OCI-LY3 (cell line): ENCODE measurements at regions not wholly inside any gene's neighbourhood (a gene's known extent, or its start where the extent isn't known, plus 50 kb on each side); places are given as distances from the start of the nearest gene placed in this dataset.

Source experiments
- H2AFZ ChIP-seq: fragments of 200-600, 300-600 bp; shearing (Covaris generic); 2 replicates; pipeline ENCODE4 v1.6.0; 2014; ENCODE audit warnings: antibody characterized with exemption, low read depth, low read length
- H3K27ac ChIP-seq: fragments of 200-600, 300-600 bp; sonication (generic); 2 replicates; pipeline ENCODE4 v1.5.1; 2014; ENCODE audit warnings: mild to moderate bottlenecking, low read length, moderate library complexity, mixed read lengths
- H3K27me3 ChIP-seq: fragments of 200-600, 300-600 bp; sonication (generic); 2 replicates; pipeline ENCODE4 v1.6.1; 2014; ENCODE audit warnings: low read depth, low read length, mixed read lengths
- H3K36me3 ChIP-seq: fragments of 200-600, 300-600 bp; sonication (generic); replicated peaks from 2 replicates; pipeline ENCODE3; 2014; ENCODE audit warnings: low read depth, low read length, mixed read lengths
- H3K4me1 ChIP-seq: fragments of 300-600, 200-600 bp; sonication (generic); 2 replicates; pipeline ENCODE4 v1.6.1; 2014; ENCODE audit warnings: low read length, mixed read lengths
- H3K4me2 ChIP-seq: fragments of 200-600, 300-600 bp; sonication (generic); 2 replicates; pipeline ENCODE4 v1.6.1; 2014; ENCODE audit warnings: low read length, mixed read lengths
- H3K4me3 ChIP-seq: fragments of 300-600, 200-600 bp; sonication (generic); 2 replicates; pipeline ENCODE4 v1.5.1; 2014; ENCODE audit warnings: antibody characterized with exemption, mild to moderate bottlenecking, low read length, moderate library complexity
- H3K79me2 ChIP-seq: fragments of 300-600, 200-600 bp; shearing (Covaris generic); 2 replicates; pipeline ENCODE4 v1.6.1; 2014; ENCODE audit warnings: mild to moderate bottlenecking, low read length, mixed read lengths
- H3K9ac ChIP-seq: fragments of 300-600, 200-600 bp; shearing (Covaris generic); 2 replicates; pipeline ENCODE4 v1.6.0; 2014; ENCODE audit warnings: mild to moderate bottlenecking, low read length, moderate library complexity
- H3K9me3 ChIP-seq: fragments of 200-600, 300-600 bp; shearing (Covaris generic); 2 replicates; pipeline ENCODE4 v1.6.1; 2014; ENCODE audit warnings: low read length, mixed read lengths; ENCODE audit not compliant: insufficient read depth
- H4K20me1 ChIP-seq: fragments of 200-600, 300-600 bp; sonication (generic); 2 replicates; pipeline ENCODE4 v1.6.1; 2016; ENCODE audit warnings: low read length, mixed read lengths; ENCODE audit not compliant: insufficient read depth
- EZH2phosphoT487 ChIP-seq: fragments of 200-600 bp; shearing (Covaris generic); IDR thresholded peaks from 2 replicates; pipeline ENCODE4 v1.6.1; 2018; ENCODE audit warnings: antibody characterized with exemption, mixed run types, low read depth
- TF ChIP-seq, protein P1 (sequence below): fragments of 200-600, 300-600 bp; sonication (generic); IDR thresholded peaks from 2 replicates; pipeline ENCODE4 v1.5.1; 2014; ENCODE audit warnings: antibody characterized with exemption, low read length, low read depth

DNA sequence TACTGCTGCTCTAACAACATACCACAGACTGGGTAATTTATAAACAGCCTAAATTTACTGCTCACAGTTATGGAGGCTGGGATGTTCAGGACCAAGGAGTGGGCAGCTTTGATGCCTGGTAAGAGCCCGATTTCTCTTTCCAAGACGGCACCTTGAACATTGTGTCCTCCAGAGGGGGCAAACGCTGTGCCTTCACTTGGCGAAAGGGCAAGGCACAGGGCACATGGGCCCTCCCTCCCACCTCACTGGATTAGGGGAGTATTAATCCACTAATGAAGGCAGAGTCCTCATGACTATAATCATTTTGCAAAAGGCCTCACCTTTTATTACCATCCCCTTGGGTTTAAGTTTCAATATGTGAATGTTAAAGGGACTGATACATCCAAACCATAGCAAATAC, 397.7 kb downstream of the TMEM38B start:
- Histone ChIP-seq H3K9me3 (peaks cover 5% of the 10 kb centered on the region; the same call in 1 of the 2 replicates), H3K4me3 (no peak overlapping the region), H3K79me2 (no peaks in the 10 kb centered on the region), H3K27ac (no peak overlapping the region), H3K9ac (no peak overlapping the region), H3K4me1 (no peaks in the 10 kb centered on the region), H2AFZ (no peak overlapping the region), H3K27me3 (no peaks in the 10 kb centered on the region), H3K4me2 (no peak overlapping the region), H3K36me3 (peaks cover 3% of the 10 kb centered on the region), H4K20me1 (no peaks in the 10 kb centered on the region)
- TF ChIP-seq, protein P1, sequence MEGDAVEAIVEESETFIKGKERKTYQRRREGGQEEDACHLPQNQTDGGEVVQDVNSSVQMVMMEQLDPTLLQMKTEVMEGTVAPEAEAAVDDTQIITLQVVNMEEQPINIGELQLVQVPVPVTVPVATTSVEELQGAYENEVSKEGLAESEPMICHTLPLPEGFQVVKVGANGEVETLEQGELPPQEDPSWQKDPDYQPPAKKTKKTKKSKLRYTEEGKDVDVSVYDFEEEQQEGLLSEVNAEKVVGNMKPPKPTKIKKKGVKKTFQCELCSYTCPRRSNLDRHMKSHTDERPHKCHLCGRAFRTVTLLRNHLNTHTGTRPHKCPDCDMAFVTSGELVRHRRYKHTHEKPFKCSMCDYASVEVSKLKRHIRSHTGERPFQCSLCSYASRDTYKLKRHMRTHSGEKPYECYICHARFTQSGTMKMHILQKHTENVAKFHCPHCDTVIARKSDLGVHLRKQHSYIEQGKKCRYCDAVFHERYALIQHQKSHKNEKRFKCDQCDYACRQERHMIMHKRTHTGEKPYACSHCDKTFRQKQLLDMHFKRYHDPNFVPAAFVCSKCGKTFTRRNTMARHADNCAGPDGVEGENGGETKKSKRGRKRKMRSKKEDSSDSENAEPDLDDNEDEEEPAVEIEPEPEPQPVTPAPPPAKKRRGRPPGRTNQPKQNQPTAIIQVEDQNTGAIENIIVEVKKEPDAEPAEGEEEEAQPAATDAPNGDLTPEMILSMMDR: no peak
- no peak for TF ChIP-seq EZH2phosphoT487

DNA sequence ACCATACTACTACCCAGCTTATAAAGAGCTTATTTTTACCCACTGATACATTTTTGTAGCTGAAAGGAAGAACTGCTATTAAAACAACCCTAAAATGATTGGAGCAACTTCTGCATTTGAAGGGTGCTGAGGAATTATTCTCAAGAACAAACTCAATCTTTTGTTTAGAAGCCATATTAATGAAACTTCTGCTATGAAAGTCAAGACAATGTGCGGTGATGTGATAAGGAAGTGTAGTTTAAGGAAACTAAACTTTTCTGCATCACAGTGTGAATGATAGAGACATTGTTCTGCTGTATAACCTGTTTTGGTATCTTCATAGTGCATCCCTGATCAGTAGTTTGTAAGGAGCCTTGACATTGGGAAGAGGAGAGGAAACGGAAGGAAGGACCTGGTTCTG, 408.5 kb downstream of the TMEM38B start:
- no peak overlapping the region for H3K27ac ChIP-seq

DNA sequence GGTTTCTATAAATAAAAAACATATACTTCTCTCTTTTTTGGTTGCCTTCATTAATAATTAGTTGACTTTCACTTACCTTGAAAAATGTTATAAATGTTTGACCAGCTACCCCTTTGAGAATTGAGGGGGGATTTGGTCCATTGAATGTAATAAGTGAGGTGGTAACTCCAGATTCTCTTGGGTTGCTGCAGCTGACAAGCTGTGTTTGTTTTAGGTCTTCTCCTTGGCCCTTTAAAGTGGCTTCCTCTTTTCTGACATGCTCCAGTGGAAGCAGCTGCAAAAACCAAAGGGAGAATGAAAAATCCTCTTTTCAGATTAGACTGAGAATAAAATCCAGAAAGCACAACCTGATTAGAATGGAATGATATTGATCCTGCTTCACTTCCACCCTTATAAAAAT, 410.5 kb downstream of the TMEM38B start:
- Histone ChIP-seq H3K79me2 (no peaks in the 10 kb centered on the region), H3K9me3 (peaks cover 4% of the 10 kb centered on the region; the same call in 1 of the 2 replicates), H3K27ac (peak overlapping the region; percentile 91), H4K20me1 (no peaks in the 10 kb centered on the region), H3K4me2 (peak overlapping the region; percentile 98), H2AFZ (no peak overlapping the region), H3K9ac (peak overlapping the region; percentile 55), H3K4me3 (peak overlapping the region; percentile 68), H3K4me1 (peaks cover 57% of the 10 kb centered on the region), H3K27me3 (no peaks in the 10 kb centered on the region), H3K36me3 (peaks cover 8% of the 10 kb centered on the region)
- TF ChIP-seq, protein P1: no peak
- no peak for TF ChIP-seq EZH2phosphoT487

More for the DNA sequence above, 408.5 kb downstream of the TMEM38B start:
- Histone ChIP-seq H3K79me2 (no peaks in the 10 kb centered on the region), H2AFZ (no peak overlapping the region), H3K9ac (no peak overlapping the region), H3K27me3 (no peaks in the 10 kb centered on the region), H3K36me3 (peaks cover 2% of the 10 kb centered on the region), H4K20me1 (no peaks in the 10 kb centered on the region), H3K4me2 (no peak overlapping the region), H3K4me1 (peaks cover 45% of the 10 kb centered on the region), H3K9me3 (peaks cover 4% of the 10 kb centered on the region; the same call in 1 of the 2 replicates), H3K4me3 (no peak overlapping the region)
- TF ChIP-seq, protein P1: no peak
- no peak for TF ChIP-seq EZH2phosphoT487

DNA sequence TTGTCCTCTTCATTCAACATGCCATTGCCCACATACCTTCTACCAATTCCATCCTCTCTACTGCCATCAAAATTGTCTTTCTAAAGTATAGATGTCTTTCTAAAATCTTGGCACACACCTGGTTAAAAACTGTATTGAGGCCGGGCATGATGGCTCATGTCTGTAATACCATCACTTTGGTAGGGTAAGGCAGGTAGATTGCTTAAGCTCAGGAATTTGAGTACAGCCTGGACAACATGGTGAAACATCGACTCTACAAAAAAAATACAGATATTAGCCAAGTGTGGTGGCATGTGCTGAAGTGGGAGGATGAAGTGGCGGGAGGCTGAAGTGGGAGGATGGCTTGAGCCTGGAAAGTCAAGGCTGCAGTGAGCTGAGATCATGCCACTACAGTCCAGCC, 412.1 kb downstream of the TMEM38B start:
- Histone ChIP-seq H3K36me3 (peaks cover 8% of the 10 kb centered on the region), H4K20me1 (no peaks in the 10 kb centered on the region), H2AFZ (no peak overlapping the region), H3K27ac (no peak overlapping the region), H3K9ac (no peak overlapping the region), H3K79me2 (no peaks in the 10 kb centered on the region), H3K4me1 (peaks cover 68% of the 10 kb centered on the region), H3K27me3 (no peaks in the 10 kb centered on the region), H3K4me2 (no peak overlapping the region), H3K9me3 (peaks cover 4% of the 10 kb centered on the region; the same call in 1 of the 2 replicates), H3K4me3 (no peak overlapping the region)
- no peak for TF ChIP-seq EZH2phosphoT487
- TF ChIP-seq, protein P1: no peak
